IMR-90 (cell line): ENCODE measurements at regions not wholly inside any gene's neighbourhood (a gene's known extent, or its start where the extent isn't known, plus 50 kb on each side); places are given as distances from the start of the nearest gene placed in this dataset.
A peak's percentile ranks its signal among the peaks of the same experiment; 100 is the strongest.

Experiments used
- ATAC-seq: fragments of 200-7000 bp; cut with Tn5 transposase; 2 replicates; pipeline ENCODE4 v1.9.1; 2020; ENCODE audit warnings: low read depth, mild to moderate bottlenecking, moderate library complexity
- BruUV-seq: library from RNA; stranded (reverse); fragments of 400-500 nt; replicated peaks from 2 replicates; lab custom pipeline; 2021; lab: Mats Ljungman, UMichigan
- CTCF ChIA-PET: fragments of 300-600 bp; formaldehyde crosslinking; extraction: SDS; loops from one replicate; lab custom pipeline; 2021; ENCODE audit warnings: antibody characterized with exemption; lab: Yijun Ruan, JAX
- POLR2A ChIA-PET: fragments of 300-600 bp; sonication (Branson Sonifier 250); formaldehyde crosslinking; loops from one replicate; lab custom pipeline; 2022; ENCODE audit warnings: antibody characterized with exemption; ENCODE audit not compliant: unreplicated experiment; lab: Charles Lee
- DNase-seq: peaks from one replicate; pipeline ENCODE4 v3.0.0; 2013
- H2AFZ ChIP-seq: replicated peaks from 2 replicates; pipeline ENCODE3; 2013; ENCODE audit warnings: low read length, mild to moderate bottlenecking; ENCODE audit not compliant: poor library complexity
- H2AK5ac ChIP-seq: 2 replicates; pipeline ENCODE4 v1.6.1; 2013; ENCODE audit warnings: low read depth, low read length, inconsistent platforms
- H2AK9ac ChIP-seq: replicated peaks from 2 replicates; pipeline ENCODE3; 2013; ENCODE audit warnings: mild to moderate bottlenecking, low read depth, low read length, moderate library complexity; ENCODE audit not compliant: poor library complexity
- H2BK120ac ChIP-seq: 2 replicates; pipeline ENCODE4 v1.6.1; 2013; ENCODE audit warnings: low read depth, low read length, inconsistent platforms
- H2BK15ac ChIP-seq: 3 replicates; pipeline ENCODE4 v1.6.1; 2013; ENCODE audit warnings: low read depth, low read length, inconsistent platforms
- H2BK20ac ChIP-seq: 2 replicates; pipeline ENCODE4 v1.6.1; 2013; ENCODE audit warnings: low read depth, mild to moderate bottlenecking, inconsistent platforms, low read length, moderate library complexity
- H2BK5ac ChIP-seq: 2 replicates; pipeline ENCODE4 v1.6.1; 2013; ENCODE audit warnings: mild to moderate bottlenecking, low read depth, low read length, inconsistent platforms; ENCODE audit not compliant: poor library complexity, severe bottlenecking
- H3K14ac ChIP-seq: replicated peaks from 2 replicates; pipeline ENCODE4 v1.6.1; 2013; ENCODE audit warnings: low read depth, low read length, inconsistent platforms
- H3K18ac ChIP-seq: 2 replicates; pipeline ENCODE4 v1.6.1; 2013; ENCODE audit warnings: low read depth, low read length, control low read depth
- H3K23ac ChIP-seq: 2 replicates; pipeline ENCODE4 v1.6.1; 2013; ENCODE audit warnings: low read depth, low read length, inconsistent platforms
- H3K27ac ChIP-seq: 2 replicates; pipeline ENCODE4 v1.5.1; 2013; ENCODE audit warnings: mild to moderate bottlenecking, control low read depth, low read length; ENCODE audit not compliant: insufficient read depth
- H3K27me3 ChIP-seq: 2 replicates; pipeline ENCODE4 v1.6.1; 2013; ENCODE audit warnings: low read length; ENCODE audit not compliant: control insufficient read depth, insufficient read depth
- H3K36me3 ChIP-seq: 2 replicates; pipeline ENCODE4 v1.6.1; 2013; ENCODE audit warnings: low read length, mixed read lengths; ENCODE audit not compliant: control insufficient read depth, insufficient read depth
- H3K4ac ChIP-seq: 2 replicates; pipeline ENCODE4 v1.6.1; 2013; ENCODE audit warnings: low read depth, low read length, inconsistent platforms
- H3K4me1 ChIP-seq: 2 replicates; pipeline ENCODE4 v1.6.1; 2013; ENCODE audit warnings: low read length, mixed read lengths; ENCODE audit not compliant: control insufficient read depth, insufficient read depth
- H3K4me2 ChIP-seq: 2 replicates; pipeline ENCODE4 v1.6.1; 2013; ENCODE audit warnings: low read depth, mild to moderate bottlenecking, control low read depth, low read length, moderate library complexity
- H3K4me3 ChIP-seq: 2 replicates; pipeline ENCODE4 v1.5.1; 2013; ENCODE audit warnings: low read depth, mild to moderate bottlenecking, control low read depth, low read length, moderate library complexity; ENCODE audit not compliant: insufficient read depth
- H3K56ac ChIP-seq: 2 replicates; pipeline ENCODE4 v1.6.1; 2013; ENCODE audit warnings: low read length, inconsistent platforms; ENCODE audit not compliant: insufficient read depth; ENCODE audit errors: extremely low read depth
- H3K79me1 ChIP-seq, 2 experiments: 2 replicates each; pipeline ENCODE4 v1.6.1; 2013; ENCODE audit warnings: low read length in 2 of 2, inconsistent platforms in 1 of 2, low read depth in 1 of 2
- H3K9ac ChIP-seq: 2 replicates; pipeline ENCODE4 v1.6.1; 2013; ENCODE audit warnings: low read depth, low read length, control low read depth
- H3K9me1 ChIP-seq: 2 replicates; pipeline ENCODE4 v1.6.1; 2013; ENCODE audit warnings: low read length, inconsistent platforms; ENCODE audit not compliant: insufficient read depth
- H3K9me3 ChIP-seq: 2 replicates; pipeline ENCODE4 v1.6.1; 2013; ENCODE audit warnings: low read length; ENCODE audit not compliant: control insufficient read depth, insufficient read depth
- H4K20me1 ChIP-seq: 2 replicates; pipeline ENCODE4 v1.6.1; 2013; ENCODE audit warnings: low read length, inconsistent platforms; ENCODE audit not compliant: insufficient read depth
- H4K5ac ChIP-seq: 2 replicates; pipeline ENCODE4 v1.6.1; 2013; ENCODE audit warnings: mild to moderate bottlenecking, low read depth, low read length, control low read depth
- H4K8ac ChIP-seq, 2 experiments: 2 replicates each; pipeline ENCODE4 v1.6.1; 2013; ENCODE audit warnings: low read depth in 2 of 2, low read length in 2 of 2, control low read depth in 1 of 2, inconsistent platforms in 1 of 2
- H4K91ac ChIP-seq: 2 replicates; pipeline ENCODE4 v1.6.1; 2013; ENCODE audit warnings: low read depth, low read length, inconsistent platforms; ENCODE audit not compliant: insufficient read depth
- CHD1 ChIP-seq: IDR thresholded peaks from 2 replicates; pipeline ENCODE4 v1.6.1; 2012; ENCODE audit warnings: low read depth, low read length, improper control_type of control experiment
- CTCF ChIP-seq: conservative IDR thresholded peaks from 2 replicates; pipeline ENCODE4 v1.5.1; 2012; ENCODE audit warnings: mild to moderate bottlenecking, low read depth, low read length, improper control_type of control experiment
- ELK1 ChIP-seq: fragments of 150-350 bp; IDR thresholded peaks from 2 replicates; pipeline ENCODE4 v1.6.1; 2016; ENCODE audit warnings: low read depth, mild to moderate bottlenecking, low read length, moderate library complexity, borderline replicate concordance
- FOS ChIP-seq: fragments of 150-350 bp; IDR thresholded peaks from 2 replicates; pipeline ENCODE4 v1.6.1; 2016; ENCODE audit warnings: low read depth, low read length
- MAZ ChIP-seq: IDR thresholded peaks from 2 replicates; pipeline ENCODE4 v1.6.1; 2012; ENCODE audit warnings: low read depth, mild to moderate bottlenecking, low read length, improper control_type of control experiment, moderate library complexity, borderline replicate concordance
- MXI1 ChIP-seq: IDR thresholded peaks from 2 replicates; pipeline ENCODE4 v1.6.1; 2012; ENCODE audit warnings: low read depth, mild to moderate bottlenecking, low read length, moderate library complexity, borderline replicate concordance
- POLR2A ChIP-seq: IDR thresholded peaks from 2 replicates; pipeline ENCODE4 v1.6.1; 2012; ENCODE audit warnings: mild to moderate bottlenecking, low read depth, low read length
- RCOR1 ChIP-seq: IDR thresholded peaks from 2 replicates; pipeline ENCODE4 v1.6.1; 2012; ENCODE audit warnings: mild to moderate bottlenecking, low read length, improper control_type of control experiment; ENCODE audit not compliant: insufficient replicate concordance
- RFX5 ChIP-seq: IDR thresholded peaks from 2 replicates; pipeline ENCODE4 v1.8.0; 2012; ENCODE audit warnings: low read depth, mild to moderate bottlenecking, low read length, moderate library complexity
- WGBS, 2 experiments: methylation state at CpG; one replicate each; pipeline versions ENCODE4 v1.1.5 to v1.1.7; 2013; ENCODE audit warnings: missing lambda C conversion rate in 2 of 2; ENCODE audit not compliant: insufficient read length in 1 of 2; ENCODE audit errors: extremely low coverage in 2 of 2; 5-methylcytosine and 5-hydroxymethylcytosine counted together
- dilution Hi-C: fragments of 300-500 bp; cut with HindIII; formaldehyde crosslinking; loops from one replicate; pipeline ENCODE4 v1.14.3; 2018; ENCODE audit warnings: low sequenced_read_pairs; ENCODE audit not compliant: unreplicated experiment
- in situ Hi-C: fragments of 300-500 bp; cut with MboI; formaldehyde crosslinking; loops from 3 replicates; pipeline ENCODE4 v1.14.3; 2019; ENCODE audit warnings: low sequenced_read_pairs, inconsistent platforms, mixed read lengths
- intact Hi-C: fragments of 100-400 bp; cut with micrococcal nuclease; formaldehyde crosslinking; loops from 2 replicates; pipeline ENCODE4 v1.10.0; 2022

GRCh38 chr11:106379712-106380111, 302.2 kb downstream of the AASDHPPT start:
- no TSS peak for BruUV-seq
- H3K14ac ChIP-seq = no peak overlapping the region; the same call in 1 of the 2 replicates
- no peaks in the 10 kb centered on the region for H4K20me1 ChIP-seq
- H3K4me3 ChIP-seq = no peak overlapping the region
- in situ Hi-C loops (no loop called here), dilution Hi-C loops (no loop called here), intact Hi-C loops (loop anchor here (5.0 kb wide), 2 partner anchors 48 to 103 kb away; no protein-coding TSS in a partner anchor)
- no peaks in the 10 kb centered on the region; the same call in 1 of the 2 replicates for H3K4me1 ChIP-seq
- H3K56ac ChIP-seq = no peak overlapping the region
- no peaks in the 10 kb centered on the region for H3K79me1 ChIP-seq
- H3K9me3 ChIP-seq = no peaks in the 10 kb centered on the region
- no peak for DNase-seq
- H2BK15ac ChIP-seq = no peak overlapping the region
- ChIA-PET POLR2A (no interaction called here), CTCF (no interaction called here)
- no peaks in the 10 kb centered on the region for H3K27me3 ChIP-seq
- H2BK5ac ChIP-seq = no peak overlapping the region
- no CpG with 5 or more reads among the region's 1 CpG for WGBS, 2 experiments
- H2BK20ac ChIP-seq = no peak overlapping the region
- H2AK9ac ChIP-seq = no peak overlapping the region
- H4K91ac ChIP-seq = no peak overlapping the region
- ATAC-seq = no peak
- H3K9me1 ChIP-seq = no peaks in the 10 kb centered on the region
- no peak overlapping the region for H3K23ac ChIP-seq
- no peak overlapping the region for H3K4me2 ChIP-seq
- H4K8ac ChIP-seq = no peak overlapping the region
- H3K18ac ChIP-seq = no peak overlapping the region
- H2AFZ ChIP-seq = peak overlapping the region; percentile 12
- H4K5ac ChIP-seq = no peak overlapping the region
- H3K4ac ChIP-seq = no peak overlapping the region
- H3K9ac ChIP-seq = no peak overlapping the region
- no peaks in the 10 kb centered on the region; the same call in 1 of the 2 replicates for H3K36me3 ChIP-seq
- TF ChIP-seq CHD1 (no peak), POLR2A (no peak), ELK1 (no peak), FOS (no peak), MXI1 (no peak), MAZ (no peak), RFX5 (no peak), CTCF (no peak), RCOR1 (no peak)
- no peak overlapping the region for H2BK120ac ChIP-seq
- 0 out of 2 replicates have a peak overlapping the region, but pooled peaks have one; percentile 58 for H2AK5ac ChIP-seq
- H3K27ac ChIP-seq = no peak overlapping the region
